ENCODE measurements at regions not wholly inside any gene's neighbourhood (a gene's known extent, or its start where the extent isn't known, plus 50 kb on each side); places are given as distances from the start of the nearest gene placed in this dataset.

DNA sequence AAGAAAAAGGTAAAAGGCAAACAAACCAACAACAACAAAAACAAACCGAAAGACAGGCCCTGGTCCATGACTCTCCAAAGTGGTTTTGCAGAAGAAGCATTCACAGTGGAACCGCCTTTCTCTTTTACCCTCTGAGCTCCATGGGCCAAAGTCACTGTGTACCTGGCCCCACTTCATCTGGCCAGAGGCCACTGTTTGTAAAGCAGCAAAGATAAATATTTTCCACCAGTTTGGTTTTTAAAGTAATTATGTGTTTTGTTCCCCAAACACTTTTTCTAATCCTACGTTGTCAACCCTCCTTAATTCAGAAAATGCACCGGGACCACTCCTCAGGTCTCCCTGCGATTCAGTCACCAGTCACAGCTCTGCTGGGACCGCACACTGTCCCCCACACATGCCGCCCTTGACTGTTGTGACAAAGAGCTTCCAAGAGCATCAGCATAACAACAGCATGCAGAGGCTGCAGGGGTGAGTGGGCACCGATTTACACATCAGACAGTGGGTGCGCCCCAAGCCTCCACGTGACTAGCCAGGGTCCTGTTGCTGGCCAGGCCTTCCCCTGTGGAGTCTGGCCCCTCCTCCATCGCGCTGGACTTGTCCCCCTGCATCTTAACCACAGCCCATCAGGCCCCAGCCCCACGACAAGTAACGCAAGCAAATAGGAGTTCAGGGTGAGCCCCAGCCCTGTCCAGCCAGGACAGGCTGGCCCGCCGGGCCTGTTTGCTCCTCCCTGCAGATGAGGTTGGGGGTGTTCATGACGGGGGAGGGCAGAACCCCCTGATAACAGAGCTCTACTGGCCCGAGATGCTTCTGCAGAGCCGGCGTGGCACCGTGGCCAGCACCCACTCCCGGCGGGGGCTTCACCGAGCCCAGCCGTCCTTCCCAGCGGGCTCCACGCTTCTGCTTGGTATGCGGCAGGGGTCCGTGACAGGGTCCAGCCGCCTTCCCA, 65.2 kb upstream of the DIO3 start:
- TF ChIP-seq EZH2phosphoT487 (IDR thresholded peaks at IDR 0.05; ENCODE audit: insufficient read depth, low read depth) (no peak), EZH2 (IDR thresholded peaks at IDR 0.05; ENCODE audit: insufficient read depth, poor library complexity, severe bottlenecking) (no peak)
